Esophagus squamous epithelium (tissue), 5 donors: ENCODE measurements at regions not wholly inside any gene's neighbourhood (a gene's known extent, or its start where the extent isn't known, plus 50 kb on each side); places are given as distances from the start of the nearest gene placed in this dataset.
"Not testable (repeated sequence)": the region's sequence is repeated elsewhere in the genome, so short reads cannot be mapped to it uniquely, and the experiment has no call there.

Experiments used
- DNase-seq: peaks from one replicate; lab custom pipeline; 2025; lab: John Stamatoyannopoulos, UW
- H3K27ac ChIP-seq, 4 donors: fragments of 200-600 bp; sonication (generic); one replicate each; pipeline ENCODE4 v1.5.1; 2016 to 2019; ENCODE audit warnings: mild to moderate bottlenecking in 1 of 4
- H3K27me3 ChIP-seq, 4 donors: fragments of 200-600 bp; sonication (generic); 1 replicate in 3 of 4; 2 replicates in 1 of 4; pipeline versions ENCODE4 v1.5.1 to v1.6.0; 2017 to 2021; ENCODE audit warnings: antibody characterized with exemption in 1 of 4
- H3K36me3 ChIP-seq, 3 donors: fragments of 200-600 bp; sonication (generic); one replicate each; pipeline ENCODE4 v1.5.1; 2016 to 2019
- H3K4me1 ChIP-seq, 3 donors: fragments of 200-600 bp; sonication (generic); one replicate each; pipeline ENCODE4 v1.5.1; 2017 to 2019
- H3K4me3 ChIP-seq, 4 donors: fragments of 200-600 bp; sonication (generic); 1 replicate in 3 of 4; 2 replicates in 1 of 4; pipeline ENCODE4 v1.5.1; 2016 to 2019; ENCODE audit warnings: mild to moderate bottlenecking in 2 of 4, moderate library complexity in 1 of 4
- H3K9me3 ChIP-seq, 3 donors: fragments of 200-600 bp; sonication (generic); one replicate each; pipeline ENCODE4 v1.5.1; 2016 to 2019
- POLR2A ChIP-seq, 4 donors: fragments of 450-650 bp; IDR thresholded peaks; one replicate each; pipeline ENCODE4 v1.6.1; 2017; ENCODE audit warnings: antibody characterized with exemption in 4 of 4, mild to moderate bottlenecking in 4 of 4, moderate library complexity in 3 of 4
- WGBS, 2 donors: methylation state at CpG; one replicate each; pipeline ENCODE4 v1.1.5; 2018; 5-methylcytosine and 5-hydroxymethylcytosine counted together
- intact Hi-C: fragments of 100-400 bp; cut with DNase I; formaldehyde crosslinking; loops from one replicate; pipeline ENCODE4 v1.15.0; 2022
- TF ChIP-seq, protein P1 (sequence below), 6 experiments: fragments of 450-650 bp in 4 of 6; fragments of 200-600 bp in 2 of 6; sonication (generic) in 2 of 6; IDR thresholded peaks; one replicate each; pipeline ENCODE4 v1.5.1; 2016 to 2019; ENCODE audit warnings: antibody characterized with exemption in 6 of 6, mild to moderate bottlenecking in 4 of 6, moderate library complexity in 4 of 6
- donor health status: DM: yes; HTN: yes; CAD: no.

DNA sequence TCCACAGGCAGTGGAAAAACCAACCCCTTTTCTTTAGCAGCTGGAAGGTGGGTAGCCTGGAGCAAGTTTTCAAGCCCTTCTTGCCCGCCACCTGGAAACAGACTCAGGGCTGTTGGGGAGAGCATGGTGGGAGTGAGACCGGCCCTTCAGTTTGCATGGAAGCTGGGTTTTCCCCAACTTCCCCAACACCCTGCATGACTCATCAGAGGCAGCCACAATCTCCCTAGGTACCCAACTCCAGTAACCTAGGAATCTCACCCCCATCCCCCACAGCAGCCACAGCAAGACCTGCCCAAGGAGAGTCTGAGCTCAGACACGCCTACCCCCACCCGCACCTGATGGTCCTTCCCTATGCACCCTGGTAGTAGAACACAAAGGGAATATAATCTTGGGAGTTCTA lies 86.3 kb upstream of the IRAK1BP1 start:
- DNase-seq, result no peak
- WGBS, 2 donors, result 56 to 69% methylated on average over 2 to 4 of the region's 4 CpGs

DNA sequence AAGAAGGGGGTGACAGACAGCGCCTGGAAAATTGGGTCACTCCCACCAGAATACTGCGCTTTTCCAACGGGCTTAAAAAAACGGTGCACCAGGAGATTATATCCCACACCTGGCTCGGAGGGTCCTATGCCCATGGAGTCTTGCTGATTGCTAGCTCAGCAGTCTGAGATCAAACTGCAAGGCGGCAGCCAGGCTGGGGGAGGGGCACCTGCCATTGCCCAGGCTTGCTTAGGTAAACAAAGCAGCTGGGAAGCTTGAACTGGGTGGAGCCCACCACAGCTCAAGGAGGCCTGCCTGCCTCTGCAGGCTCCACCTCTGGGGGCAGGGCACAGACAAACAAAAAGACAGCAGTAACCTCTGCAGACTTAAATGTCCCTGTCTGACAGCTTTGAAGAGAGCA lies 84.0 kb upstream of the IRAK1BP1 start:
- H3K9me3 ChIP-seq, H3K4me3 ChIP-seq, DNase-seq, intact Hi-C loops, H3K4me1 ChIP-seq, H3K27me3 ChIP-seq, H3K36me3 ChIP-seq, H3K27ac ChIP-seq: not testable (repeated sequence)
- WGBS, 2 donors, result 57 to 80% methylated on average over 1 to 5 of the region's 6 CpGs

More for the DNA sequence above, 86.3 kb upstream of the IRAK1BP1 start:
- Histone ChIP-seq H3K9me3 (no peaks in the 10 kb centered on the region), H3K36me3 (no peaks in the 10 kb centered on the region), H3K27ac (no peak overlapping the region), H3K27me3 (no peaks in the 10 kb centered on the region), H3K4me1 (no peaks in the 10 kb centered on the region), H3K4me3 (no peak overlapping the region)
- no peak for TF ChIP-seq POLR2A (IDR thresholded peaks at IDR 0.05)
- TF ChIP-seq, protein P1, sequence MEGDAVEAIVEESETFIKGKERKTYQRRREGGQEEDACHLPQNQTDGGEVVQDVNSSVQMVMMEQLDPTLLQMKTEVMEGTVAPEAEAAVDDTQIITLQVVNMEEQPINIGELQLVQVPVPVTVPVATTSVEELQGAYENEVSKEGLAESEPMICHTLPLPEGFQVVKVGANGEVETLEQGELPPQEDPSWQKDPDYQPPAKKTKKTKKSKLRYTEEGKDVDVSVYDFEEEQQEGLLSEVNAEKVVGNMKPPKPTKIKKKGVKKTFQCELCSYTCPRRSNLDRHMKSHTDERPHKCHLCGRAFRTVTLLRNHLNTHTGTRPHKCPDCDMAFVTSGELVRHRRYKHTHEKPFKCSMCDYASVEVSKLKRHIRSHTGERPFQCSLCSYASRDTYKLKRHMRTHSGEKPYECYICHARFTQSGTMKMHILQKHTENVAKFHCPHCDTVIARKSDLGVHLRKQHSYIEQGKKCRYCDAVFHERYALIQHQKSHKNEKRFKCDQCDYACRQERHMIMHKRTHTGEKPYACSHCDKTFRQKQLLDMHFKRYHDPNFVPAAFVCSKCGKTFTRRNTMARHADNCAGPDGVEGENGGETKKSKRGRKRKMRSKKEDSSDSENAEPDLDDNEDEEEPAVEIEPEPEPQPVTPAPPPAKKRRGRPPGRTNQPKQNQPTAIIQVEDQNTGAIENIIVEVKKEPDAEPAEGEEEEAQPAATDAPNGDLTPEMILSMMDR (IDR thresholded peaks at IDR 0.05), result no peak
- intact Hi-C loops, result no loop called here

DNA sequence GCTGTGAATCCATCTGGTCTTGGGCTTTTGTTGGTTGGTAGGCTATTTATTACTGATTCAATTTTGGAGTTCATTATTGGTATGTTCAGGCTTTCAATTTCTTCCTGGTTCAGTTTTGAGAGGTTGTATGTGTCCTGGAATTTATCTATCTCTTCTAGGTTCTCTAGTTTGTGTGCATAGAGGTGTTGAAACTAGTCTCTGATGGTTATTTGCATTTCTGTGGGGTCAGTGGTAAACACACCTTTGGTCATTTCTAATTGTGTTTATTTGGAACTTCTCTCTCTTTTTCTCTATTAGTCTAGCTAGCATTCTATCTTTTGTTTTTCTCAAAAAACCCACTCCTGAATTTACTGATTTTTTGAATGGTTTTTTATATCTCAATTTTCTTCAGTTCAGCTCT lies 70.1 kb upstream of the IRAK1BP1 start:
- H3K4me3 ChIP-seq, result no peak overlapping the region
- intact Hi-C loops, result no loop called here
- no peak for DNase-seq
- no peaks in the 10 kb centered on the region for H3K4me1 ChIP-seq
- H3K27me3 ChIP-seq, result no peaks in the 10 kb centered on the region
- no peak overlapping the region for H3K27ac ChIP-seq
- TF ChIP-seq, protein P1 (IDR thresholded peaks at IDR 0.05), result no peak
- TF ChIP-seq POLR2A (IDR thresholded peaks at IDR 0.05), result no peak
- no peaks in the 10 kb centered on the region for H3K36me3 ChIP-seq
- peaks cover 0 to 16% (median 0%) of the 10 kb centered on the region in 3 donors for H3K9me3 ChIP-seq

DNA sequence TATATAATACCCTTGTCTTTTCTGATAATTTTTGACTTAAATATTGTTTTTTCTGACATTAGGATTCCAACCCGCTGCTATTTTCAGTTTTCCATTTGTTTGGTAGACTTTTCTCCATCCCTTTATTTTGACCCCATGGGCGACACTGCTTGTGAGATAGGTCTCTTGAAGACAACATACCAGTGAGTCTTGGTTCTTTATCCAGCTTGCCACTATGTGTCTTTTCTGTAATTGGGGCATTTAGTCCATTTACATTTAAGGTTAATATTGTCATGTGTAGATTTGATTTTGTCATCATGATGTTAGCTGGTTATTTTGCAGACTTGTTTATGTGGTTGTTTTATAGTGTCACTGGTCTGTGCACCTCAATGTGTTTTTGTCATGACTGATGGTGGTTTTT lies 67.7 kb upstream of the IRAK1BP1 start:
- Histone ChIP-seq H3K9me3 (peaks cover 0 to 22% (median 0%) of the 10 kb centered on the region in 3 donors), H3K27ac (no peak overlapping the region), H3K4me1 (no peaks in the 10 kb centered on the region), H3K4me3 (no peak overlapping the region), H3K36me3 (no peaks in the 10 kb centered on the region), H3K27me3 (no peaks in the 10 kb centered on the region)
- TF ChIP-seq, protein P1 (IDR thresholded peaks at IDR 0.05), result no peak
- TF ChIP-seq POLR2A (IDR thresholded peaks at IDR 0.05), result no peak
- 84 to 91% methylated on average over 2 of the region's 2 CpGs for WGBS, 2 donors
- no peak for DNase-seq
- intact Hi-C loops, result no loop called here

DNA sequence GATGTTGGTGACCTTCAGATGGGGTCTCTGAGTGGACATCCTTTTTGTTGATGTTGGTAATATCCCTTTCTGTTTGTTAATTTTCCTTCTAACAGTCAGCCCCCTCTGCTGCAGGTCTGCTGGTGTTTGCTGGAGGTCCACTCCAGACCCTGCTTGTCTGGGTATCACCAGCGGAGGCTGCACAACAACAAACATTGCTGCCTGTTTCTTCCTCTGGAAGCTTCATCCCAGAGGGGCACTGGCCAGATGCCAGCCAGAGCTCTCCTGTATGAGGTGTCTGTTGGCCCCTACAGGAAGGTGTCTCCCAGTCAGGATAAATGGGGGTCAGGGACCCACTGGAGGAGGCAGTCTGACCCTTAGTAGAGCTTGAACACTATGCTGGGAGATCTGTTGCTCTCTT lies 60.6 kb upstream of the IRAK1BP1 start:
- DNase-seq, H3K27me3 ChIP-seq, H3K4me3 ChIP-seq, H3K27ac ChIP-seq, intact Hi-C loops, H3K36me3 ChIP-seq: not testable (repeated sequence)
- 80 to 86% methylated on average over 1 of the region's 1 CpG for WGBS, 2 donors
- Histone ChIP-seq H3K9me3 (peaks cover 0 to 11% (median 0%) of the 10 kb centered on the region in 3 donors), H3K4me1 (peaks cover 0 to 21% (median 0%) of the 10 kb centered on the region in 3 donors)

DNA sequence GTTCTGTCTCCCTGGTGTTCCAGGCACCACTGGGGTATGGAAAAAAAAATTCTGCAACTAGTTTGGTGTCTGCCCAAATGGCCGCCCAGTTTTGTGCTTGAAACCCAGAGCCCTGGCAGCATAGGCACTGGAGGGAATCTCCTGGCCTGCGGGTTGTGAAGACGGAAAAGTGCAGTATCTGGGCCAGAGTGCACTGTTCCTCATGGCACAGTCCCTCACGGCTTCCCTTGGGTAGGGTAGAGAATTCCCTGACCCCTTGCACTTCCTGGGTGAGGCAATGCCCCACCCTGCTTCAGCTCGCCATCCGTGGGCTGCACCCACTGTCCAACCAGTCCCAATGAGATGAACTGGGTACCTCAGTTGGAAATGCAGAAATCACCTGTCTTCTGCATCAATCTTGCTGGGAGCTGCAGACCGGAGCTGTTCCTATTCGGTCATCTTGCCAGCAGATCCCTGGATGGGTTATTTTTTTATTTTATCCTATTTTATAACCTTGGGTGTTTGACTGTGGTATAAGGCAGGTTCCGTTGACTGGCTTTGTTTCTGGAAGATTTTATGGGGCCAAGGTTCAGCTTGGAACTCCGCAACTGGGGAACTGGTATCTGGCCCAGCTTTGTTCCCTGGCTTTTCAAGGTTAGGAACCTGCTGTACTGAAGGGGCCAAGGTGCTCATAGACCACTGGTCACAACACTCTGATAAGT lies 59.5 kb upstream of the IRAK1BP1 start:
- H3K4me1 ChIP-seq, result peaks cover 0 to 21% (median 0%) of the 10 kb centered on the region in 3 donors
- intact Hi-C loops, H3K27ac ChIP-seq, H3K4me3 ChIP-seq, DNase-seq, H3K27me3 ChIP-seq, H3K36me3 ChIP-seq, H3K9me3 ChIP-seq: not testable (repeated sequence)
- WGBS, 2 donors, result 74 to 85% methylated on average over 7 to 8 of the region's 10 CpGs
